ENCODE measurements at regions not wholly inside any gene's neighbourhood (a gene's known extent, or its start where the extent isn't known, plus 50 kb on each side); places are given as distances from the start of the nearest gene placed in this dataset.

DNA sequence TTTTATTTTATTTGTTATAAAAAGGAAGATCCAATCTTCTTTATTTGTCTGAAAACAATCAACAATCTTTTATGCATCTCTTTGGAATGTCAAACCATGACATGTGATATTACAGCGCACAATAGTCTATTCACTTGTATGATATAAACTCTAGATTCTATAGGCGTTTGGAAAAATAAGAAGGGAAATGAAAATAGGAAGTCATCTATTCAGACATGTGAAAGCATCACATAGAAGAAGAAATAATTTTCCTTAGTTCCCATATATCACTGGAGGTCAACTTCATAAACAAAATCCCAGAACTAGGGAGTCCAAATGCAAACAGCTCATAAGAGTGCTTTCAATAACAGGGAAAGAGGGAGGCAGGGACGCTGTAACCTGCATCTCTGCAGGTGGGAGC, 139.5 kb upstream of the RASGEF1B start (continued):
- TF ChIP-seq, protein P1, sequence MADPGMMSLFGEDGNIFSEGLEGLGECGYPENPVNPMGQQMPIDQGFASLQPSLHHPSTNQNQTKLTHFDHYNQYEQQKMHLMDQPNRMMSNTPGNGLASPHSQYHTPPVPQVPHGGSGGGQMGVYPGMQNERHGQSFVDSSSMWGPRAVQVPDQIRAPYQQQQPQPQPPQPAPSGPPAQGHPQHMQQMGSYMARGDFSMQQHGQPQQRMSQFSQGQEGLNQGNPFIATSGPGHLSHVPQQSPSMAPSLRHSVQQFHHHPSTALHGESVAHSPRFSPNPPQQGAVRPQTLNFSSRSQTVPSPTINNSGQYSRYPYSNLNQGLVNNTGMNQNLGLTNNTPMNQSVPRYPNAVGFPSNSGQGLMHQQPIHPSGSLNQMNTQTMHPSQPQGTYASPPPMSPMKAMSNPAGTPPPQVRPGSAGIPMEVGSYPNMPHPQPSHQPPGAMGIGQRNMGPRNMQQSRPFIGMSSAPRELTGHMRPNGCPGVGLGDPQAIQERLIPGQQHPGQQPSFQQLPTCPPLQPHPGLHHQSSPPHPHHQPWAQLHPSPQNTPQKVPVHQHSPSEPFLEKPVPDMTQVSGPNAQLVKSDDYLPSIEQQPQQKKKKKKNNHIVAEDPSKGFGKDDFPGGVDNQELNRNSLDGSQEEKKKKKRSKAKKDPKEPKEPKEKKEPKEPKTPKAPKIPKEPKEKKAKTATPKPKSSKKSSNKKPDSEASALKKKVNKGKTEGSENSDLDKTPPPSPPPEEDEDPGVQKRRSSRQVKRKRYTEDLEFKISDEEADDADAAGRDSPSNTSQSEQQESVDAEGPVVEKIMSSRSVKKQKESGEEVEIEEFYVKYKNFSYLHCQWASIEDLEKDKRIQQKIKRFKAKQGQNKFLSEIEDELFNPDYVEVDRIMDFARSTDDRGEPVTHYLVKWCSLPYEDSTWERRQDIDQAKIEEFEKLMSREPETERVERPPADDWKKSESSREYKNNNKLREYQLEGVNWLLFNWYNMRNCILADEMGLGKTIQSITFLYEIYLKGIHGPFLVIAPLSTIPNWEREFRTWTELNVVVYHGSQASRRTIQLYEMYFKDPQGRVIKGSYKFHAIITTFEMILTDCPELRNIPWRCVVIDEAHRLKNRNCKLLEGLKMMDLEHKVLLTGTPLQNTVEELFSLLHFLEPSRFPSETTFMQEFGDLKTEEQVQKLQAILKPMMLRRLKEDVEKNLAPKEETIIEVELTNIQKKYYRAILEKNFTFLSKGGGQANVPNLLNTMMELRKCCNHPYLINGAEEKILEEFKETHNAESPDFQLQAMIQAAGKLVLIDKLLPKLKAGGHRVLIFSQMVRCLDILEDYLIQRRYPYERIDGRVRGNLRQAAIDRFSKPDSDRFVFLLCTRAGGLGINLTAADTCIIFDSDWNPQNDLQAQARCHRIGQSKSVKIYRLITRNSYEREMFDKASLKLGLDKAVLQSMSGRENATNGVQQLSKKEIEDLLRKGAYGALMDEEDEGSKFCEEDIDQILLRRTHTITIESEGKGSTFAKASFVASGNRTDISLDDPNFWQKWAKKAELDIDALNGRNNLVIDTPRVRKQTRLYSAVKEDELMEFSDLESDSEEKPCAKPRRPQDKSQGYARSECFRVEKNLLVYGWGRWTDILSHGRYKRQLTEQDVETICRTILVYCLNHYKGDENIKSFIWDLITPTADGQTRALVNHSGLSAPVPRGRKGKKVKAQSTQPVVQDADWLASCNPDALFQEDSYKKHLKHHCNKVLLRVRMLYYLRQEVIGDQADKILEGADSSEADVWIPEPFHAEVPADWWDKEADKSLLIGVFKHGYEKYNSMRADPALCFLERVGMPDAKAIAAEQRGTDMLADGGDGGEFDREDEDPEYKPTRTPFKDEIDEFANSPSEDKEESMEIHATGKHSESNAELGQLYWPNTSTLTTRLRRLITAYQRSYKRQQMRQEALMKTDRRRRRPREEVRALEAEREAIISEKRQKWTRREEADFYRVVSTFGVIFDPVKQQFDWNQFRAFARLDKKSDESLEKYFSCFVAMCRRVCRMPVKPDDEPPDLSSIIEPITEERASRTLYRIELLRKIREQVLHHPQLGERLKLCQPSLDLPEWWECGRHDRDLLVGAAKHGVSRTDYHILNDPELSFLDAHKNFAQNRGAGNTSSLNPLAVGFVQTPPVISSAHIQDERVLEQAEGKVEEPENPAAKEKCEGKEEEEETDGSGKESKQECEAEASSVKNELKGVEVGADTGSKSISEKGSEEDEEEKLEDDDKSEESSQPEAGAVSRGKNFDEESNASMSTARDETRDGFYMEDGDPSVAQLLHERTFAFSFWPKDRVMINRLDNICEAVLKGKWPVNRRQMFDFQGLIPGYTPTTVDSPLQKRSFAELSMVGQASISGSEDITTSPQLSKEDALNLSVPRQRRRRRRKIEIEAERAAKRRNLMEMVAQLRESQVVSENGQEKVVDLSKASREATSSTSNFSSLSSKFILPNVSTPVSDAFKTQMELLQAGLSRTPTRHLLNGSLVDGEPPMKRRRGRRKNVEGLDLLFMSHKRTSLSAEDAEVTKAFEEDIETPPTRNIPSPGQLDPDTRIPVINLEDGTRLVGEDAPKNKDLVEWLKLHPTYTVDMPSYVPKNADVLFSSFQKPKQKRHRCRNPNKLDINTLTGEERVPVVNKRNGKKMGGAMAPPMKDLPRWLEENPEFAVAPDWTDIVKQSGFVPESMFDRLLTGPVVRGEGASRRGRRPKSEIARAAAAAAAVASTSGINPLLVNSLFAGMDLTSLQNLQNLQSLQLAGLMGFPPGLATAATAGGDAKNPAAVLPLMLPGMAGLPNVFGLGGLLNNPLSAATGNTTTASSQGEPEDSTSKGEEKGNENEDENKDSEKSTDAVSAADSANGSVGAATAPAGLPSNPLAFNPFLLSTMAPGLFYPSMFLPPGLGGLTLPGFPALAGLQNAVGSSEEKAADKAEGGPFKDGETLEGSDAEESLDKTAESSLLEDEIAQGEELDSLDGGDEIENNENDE (IDR thresholded peaks at IDR 0.05; ENCODE audit: insufficient replicate concordance, low read length) = no peak
- TF ChIP-seq SIRT6 (IDR thresholded peaks at IDR 0.05; ENCODE audit: low read length) (no peak), SUZ12 (IDR thresholded peaks at IDR 0.05; ENCODE audit: low read length) (no peak), SIN3A (conservative IDR thresholded peaks at IDR 0.05 in 1 of 2, IDR thresholded peaks at IDR 0.05 in 1 of 2; ENCODE audit: low read depth in 1 of 2, low read length in 2 of 2) (no peak), HDAC2 (IDR thresholded peaks at IDR 0.05; ENCODE audit: borderline replicate concordance in 1 of 2, low read depth in 2 of 2, low read length in 2 of 2) (no peak), NRF1 (IDR thresholded peaks at IDR 0.05; ENCODE audit: low read depth, low read length) (no peak)
- TF ChIP-seq, protein P2, sequence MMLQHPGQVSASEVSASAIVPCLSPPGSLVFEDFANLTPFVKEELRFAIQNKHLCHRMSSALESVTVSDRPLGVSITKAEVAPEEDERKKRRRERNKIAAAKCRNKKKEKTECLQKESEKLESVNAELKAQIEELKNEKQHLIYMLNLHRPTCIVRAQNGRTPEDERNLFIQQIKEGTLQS (IDR thresholded peaks at IDR 0.05; ENCODE audit: insufficient read depth, low read depth, low read length) = no peak
- TF ChIP-seq, protein P3, sequence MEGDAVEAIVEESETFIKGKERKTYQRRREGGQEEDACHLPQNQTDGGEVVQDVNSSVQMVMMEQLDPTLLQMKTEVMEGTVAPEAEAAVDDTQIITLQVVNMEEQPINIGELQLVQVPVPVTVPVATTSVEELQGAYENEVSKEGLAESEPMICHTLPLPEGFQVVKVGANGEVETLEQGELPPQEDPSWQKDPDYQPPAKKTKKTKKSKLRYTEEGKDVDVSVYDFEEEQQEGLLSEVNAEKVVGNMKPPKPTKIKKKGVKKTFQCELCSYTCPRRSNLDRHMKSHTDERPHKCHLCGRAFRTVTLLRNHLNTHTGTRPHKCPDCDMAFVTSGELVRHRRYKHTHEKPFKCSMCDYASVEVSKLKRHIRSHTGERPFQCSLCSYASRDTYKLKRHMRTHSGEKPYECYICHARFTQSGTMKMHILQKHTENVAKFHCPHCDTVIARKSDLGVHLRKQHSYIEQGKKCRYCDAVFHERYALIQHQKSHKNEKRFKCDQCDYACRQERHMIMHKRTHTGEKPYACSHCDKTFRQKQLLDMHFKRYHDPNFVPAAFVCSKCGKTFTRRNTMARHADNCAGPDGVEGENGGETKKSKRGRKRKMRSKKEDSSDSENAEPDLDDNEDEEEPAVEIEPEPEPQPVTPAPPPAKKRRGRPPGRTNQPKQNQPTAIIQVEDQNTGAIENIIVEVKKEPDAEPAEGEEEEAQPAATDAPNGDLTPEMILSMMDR (IDR thresholded peaks at IDR 0.05; ENCODE audit: control extremely low read depth in 1 of 3, insufficient read depth in 1 of 3, low read depth in 1 of 3, low read length in 3 of 3) = no peak

Measured in H1 (cell line).